OCI-LY7 (cell line): ENCODE measurements at regions not wholly inside any gene's neighbourhood (a gene's known extent, or its start where the extent isn't known, plus 50 kb on each side); places are given as distances from the start of the nearest gene placed in this dataset.
"Not testable (repeated sequence)": the region's sequence is repeated elsewhere in the genome, so short reads cannot be mapped to it uniquely, and the experiment has no call there.

Experiments
- BruUV-seq: library from RNA; stranded (reverse); fragments of 400-500 nt; replicated peaks from 2 replicates; lab custom pipeline; 2021; lab: Mats Ljungman, UMichigan
- CTCF ChIA-PET: fragments of 300-600 bp; sonication (Branson Sonifier 250); formaldehyde crosslinking; loops from one replicate; lab custom pipeline; 2022; ENCODE audit warnings: antibody characterized with exemption; ENCODE audit not compliant: unreplicated experiment; lab: Charles Lee
- POLR2A ChIA-PET: fragments of 300-600 bp; sonication (Branson Sonifier 250); formaldehyde crosslinking; loops from one replicate; lab custom pipeline; 2022; ENCODE audit warnings: antibody characterized with exemption; lab: Charles Lee
- DNase-seq: peaks from one replicate; pipeline ENCODE4 v3.0.0-alpha.2; 2015; ENCODE audit warnings: low spot score
- H2AFZ ChIP-seq: fragments of 200-600 bp; sonication (generic), shearing (Covaris generic); 2 replicates; pipeline ENCODE4 v1.6.1; 2014; ENCODE audit warnings: mild to moderate bottlenecking, antibody characterized with exemption, low read length, moderate library complexity
- H3K27ac ChIP-seq: fragments of 200-600 bp; sonication (generic); 2 replicates; pipeline ENCODE4 v1.5.1; 2014; ENCODE audit warnings: mixed run types, low read depth, mild to moderate bottlenecking, moderate library complexity, low read length, inconsistent platforms; ENCODE audit not compliant: poor library complexity, severe bottlenecking
- H3K36me3 ChIP-seq: fragments of 200-600 bp; sonication (generic); 2 replicates; pipeline ENCODE4 v1.6.1; 2014; ENCODE audit warnings: mild to moderate bottlenecking, antibody characterized with exemption, low read length, moderate library complexity, mixed read lengths; ENCODE audit not compliant: insufficient read depth
- H3K4me1 ChIP-seq: fragments of 200-600 bp; sonication (generic); 2 replicates; pipeline ENCODE4 v1.5.1; 2014; ENCODE audit warnings: mild to moderate bottlenecking, low read length; ENCODE audit not compliant: insufficient read depth, poor library complexity, severe bottlenecking
- H3K4me2 ChIP-seq: fragments of 200-600 bp; sonication (generic); 2 replicates; pipeline ENCODE4 v1.6.1; 2014; ENCODE audit warnings: mild to moderate bottlenecking, low read length
- H3K4me3 ChIP-seq: fragments of 200-600 bp; sonication (generic); 2 replicates; pipeline ENCODE4 v1.5.1; 2014; ENCODE audit warnings: mild to moderate bottlenecking, low read depth, low read length; ENCODE audit not compliant: poor library complexity, severe bottlenecking
- H3K79me2 ChIP-seq: fragments of 200-600 bp; sonication (generic); 2 replicates; pipeline ENCODE4 v1.6.1; 2016; ENCODE audit warnings: low read depth, mild to moderate bottlenecking, low read length, moderate library complexity, mixed read lengths; ENCODE audit not compliant: insufficient read depth
- H3K9me2 ChIP-seq: fragments of 200-600 bp; sonication (generic); 2 replicates; pipeline ENCODE4 v1.6.1; 2016; ENCODE audit warnings: mild to moderate bottlenecking, low read length, mixed read lengths; ENCODE audit not compliant: insufficient read depth
- H3K9me3 ChIP-seq: fragments of 200-600 bp; sonication (generic); 2 replicates; pipeline ENCODE4 v1.6.1; 2014; ENCODE audit warnings: mild to moderate bottlenecking, mixed run types, low read length, mixed read lengths
- H4K20me1 ChIP-seq: fragments of 200-600 bp; sonication (generic); 2 replicates; pipeline ENCODE4 v1.6.1; 2014; ENCODE audit warnings: mild to moderate bottlenecking, antibody characterized with exemption, low read length, moderate library complexity, mixed read lengths; ENCODE audit not compliant: insufficient read depth
- CTCF ChIP-seq: fragments of 200-600 bp; sonication (generic); conservative IDR thresholded peaks from 2 replicates; pipeline ENCODE4 v1.5.1; 2014; ENCODE audit warnings: mild to moderate bottlenecking, antibody characterized with exemption, low read length, moderate library complexity, mixed read lengths
- EZH2phosphoT487 ChIP-seq: fragments of 200-600 bp; sonication (generic); IDR thresholded peaks from 2 replicates; pipeline ENCODE4 v1.6.1; 2018; ENCODE audit warnings: low read depth, borderline replicate concordance, mild to moderate bottlenecking, mixed run types, antibody characterized with exemption, low read length, moderate library complexity, mixed read lengths
- intact Hi-C: fragments of 100-400 bp; cut with micrococcal nuclease; formaldehyde crosslinking; loops from one replicate; pipeline ENCODE4 v1.10.0; 2022; ENCODE audit not compliant: unreplicated experiment

- no peak overlapping the region for H2AFZ ChIP-seq
- intact Hi-C loops: no loop called here
- no peak for DNase-seq
- H4K20me1 ChIP-seq: no peaks in the 10 kb centered on the region
- BruUV-seq: no TSS peak
- H3K79me2 ChIP-seq: no peaks in the 10 kb centered on the region
- TF ChIP-seq EZH2phosphoT487 (no peak), CTCF (no peak)
- no peaks in the 10 kb centered on the region for H3K4me1 ChIP-seq
- no peak overlapping the region for H3K4me3 ChIP-seq
- no peak overlapping the region for H3K4me2 ChIP-seq
- H3K9me2 ChIP-seq: no peaks in the 10 kb centered on the region
- ChIA-PET POLR2A (interaction anchor here (0.6 kb wide), 2 partner anchors 14 to 105 kb away, joined by 3 read pairs; no protein-coding TSS in a partner anchor), CTCF (no interaction called here)
- no peaks in the 10 kb centered on the region for H3K9me3 ChIP-seq
- H3K36me3 ChIP-seq: no peaks in the 10 kb centered on the region
- no peak overlapping the region for H3K27ac ChIP-seq
Observed at GRCh38 chr2:150256736-150257135, 230.7 kb downstream of the RND3 start.

GRCh38 chr2:150255528-150255927 is 231.9 kb downstream of the RND3 start:
- intact Hi-C loops: no loop called here
- TF ChIP-seq EZH2phosphoT487: no peak
- no peak for TF ChIP-seq CTCF
- no peaks in the 10 kb centered on the region for H4K20me1 ChIP-seq
- no peak for DNase-seq
- no peak overlapping the region for H3K27ac ChIP-seq
- H3K4me3 ChIP-seq: no peak overlapping the region
- H3K4me1 ChIP-seq: no peaks in the 10 kb centered on the region
- POLR2A ChIA-PET: no interaction called here
- H3K9me3 ChIP-seq: no peaks in the 10 kb centered on the region
- H3K9me2 ChIP-seq: no peaks in the 10 kb centered on the region
- H3K79me2 ChIP-seq: no peaks in the 10 kb centered on the region
- no TSS peak for BruUV-seq
- H2AFZ ChIP-seq: no peak overlapping the region
- CTCF ChIA-PET: no interaction called here
- no peak overlapping the region for H3K4me2 ChIP-seq
- H3K36me3 ChIP-seq: no peaks in the 10 kb centered on the region

DNA sequence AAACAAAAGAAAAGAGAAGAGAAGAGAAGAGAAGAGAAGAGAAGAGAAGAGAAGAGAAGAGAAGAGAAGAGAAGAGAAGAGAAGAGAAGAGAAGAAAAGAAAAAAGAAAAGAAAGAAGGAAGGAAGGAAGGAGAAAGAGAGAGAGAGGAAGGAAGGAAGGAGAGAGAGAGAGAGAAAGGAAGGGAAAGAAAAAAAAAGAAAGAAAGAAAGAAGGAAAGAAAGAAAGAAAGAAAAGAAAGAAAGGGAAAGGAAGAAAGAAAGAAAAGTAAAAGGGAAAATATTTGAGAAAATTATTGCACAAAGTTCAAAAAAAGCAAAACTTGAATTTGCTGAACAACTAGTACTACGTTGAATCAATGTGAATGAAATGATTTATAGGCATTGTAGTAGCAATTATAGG is 237.7 kb downstream of the RND3 start:
- POLR2A ChIA-PET, BruUV-seq, intact Hi-C loops, H3K27ac ChIP-seq, H3K9me2 ChIP-seq, CTCF ChIA-PET, H3K4me1 ChIP-seq, H4K20me1 ChIP-seq, H3K36me3 ChIP-seq, H3K4me3 ChIP-seq, H2AFZ ChIP-seq, H3K9me3 ChIP-seq, DNase-seq, H3K79me2 ChIP-seq, H3K4me2 ChIP-seq: not testable (repeated sequence)
